ENCODE measurements at regions not wholly inside any gene's neighbourhood (a gene's known extent, or its start where the extent isn't known, plus 50 kb on each side); places are given as distances from the start of the nearest gene placed in this dataset.

DNA sequence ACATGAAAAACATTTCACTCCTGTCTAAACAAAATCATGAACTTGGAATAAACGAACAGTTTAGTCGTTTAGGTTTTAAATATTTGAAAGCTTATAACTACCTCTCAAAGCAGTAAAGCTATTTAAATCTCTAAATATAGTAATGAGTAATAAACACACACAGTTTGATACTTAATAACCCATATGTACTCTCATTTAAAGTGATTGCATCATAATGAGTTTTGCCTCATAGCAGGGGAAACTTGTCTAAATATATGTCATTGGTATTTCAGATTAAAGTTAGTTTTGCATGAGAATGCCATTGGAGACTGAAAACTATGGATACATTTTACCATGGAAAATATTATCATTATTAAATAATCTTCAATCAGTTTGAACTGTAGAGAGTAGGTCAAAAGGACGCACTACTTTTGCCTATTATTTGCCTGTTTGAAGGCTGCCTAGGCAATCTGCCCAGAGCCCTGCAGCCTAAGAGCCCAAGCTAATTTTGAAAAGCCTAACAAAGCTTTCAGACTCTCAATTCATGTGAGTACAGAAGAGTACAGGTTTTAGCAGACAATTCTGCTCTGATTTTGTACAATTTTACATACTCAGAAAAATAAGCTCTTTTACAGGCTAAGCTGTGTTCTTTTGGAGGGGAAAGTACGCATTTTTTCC, 632.8 kb downstream of the HACE1 start:
- Histone ChIP-seq H3K27me3 (ENCODE audit: insufficient read depth, low read depth, low read length) (no peaks in the 10 kb centered on the region), H2AFZ (ENCODE audit: low read depth, low read length) (no peak overlapping the region), H4K20me1 (ENCODE audit: insufficient read depth) (no peaks in the 10 kb centered on the region), H3K4me2 (ENCODE audit: low read length) (no peak overlapping the region), H3K9ac (ENCODE audit: low read length) (no peak overlapping the region), H3K36me3 (ENCODE audit: insufficient read depth, low read length) (no peaks in the 10 kb centered on the region), H3K4me3 (ENCODE audit: low read length) (no peak overlapping the region), H3K79me2 (replicated peaks; ENCODE audit: insufficient read depth, low read length) (no peaks in the 10 kb centered on the region), H3F3A (ENCODE audit: insufficient read depth, low read length, poor library complexity, severe bottlenecking) (no peaks in the 10 kb centered on the region), H3K27ac (ENCODE audit: low read length) (no peak overlapping the region), H3K9me3 (ENCODE audit: low read length) (no peaks in the 10 kb centered on the region), H3K9me2 (ENCODE audit: insufficient read depth, low read length) (no peaks in the 10 kb centered on the region)
- TF ChIP-seq POLR2AphosphoS5 (IDR thresholded peaks at IDR 0.05) (no peak), EZH2 (IDR thresholded peaks at IDR 0.05; ENCODE audit: borderline replicate concordance, insufficient read depth, low read length, poor library complexity, severe bottlenecking) (no peak), RAD21 (conservative IDR thresholded peaks at IDR 0.05) (no peak), MXI1 (conservative IDR thresholded peaks at IDR 0.05; ENCODE audit: poor library complexity, severe bottlenecking) (no peak), TAF1 (IDR thresholded peaks at IDR 0.05; ENCODE audit: low read depth) (no peak), EP300 (conservative IDR thresholded peaks at IDR 0.05; ENCODE audit: poor library complexity, severe bottlenecking) (no peak), SMC3 (conservative IDR thresholded peaks at IDR 0.05; ENCODE audit: poor library complexity) (no peak)
- TF ChIP-seq, protein P1, sequence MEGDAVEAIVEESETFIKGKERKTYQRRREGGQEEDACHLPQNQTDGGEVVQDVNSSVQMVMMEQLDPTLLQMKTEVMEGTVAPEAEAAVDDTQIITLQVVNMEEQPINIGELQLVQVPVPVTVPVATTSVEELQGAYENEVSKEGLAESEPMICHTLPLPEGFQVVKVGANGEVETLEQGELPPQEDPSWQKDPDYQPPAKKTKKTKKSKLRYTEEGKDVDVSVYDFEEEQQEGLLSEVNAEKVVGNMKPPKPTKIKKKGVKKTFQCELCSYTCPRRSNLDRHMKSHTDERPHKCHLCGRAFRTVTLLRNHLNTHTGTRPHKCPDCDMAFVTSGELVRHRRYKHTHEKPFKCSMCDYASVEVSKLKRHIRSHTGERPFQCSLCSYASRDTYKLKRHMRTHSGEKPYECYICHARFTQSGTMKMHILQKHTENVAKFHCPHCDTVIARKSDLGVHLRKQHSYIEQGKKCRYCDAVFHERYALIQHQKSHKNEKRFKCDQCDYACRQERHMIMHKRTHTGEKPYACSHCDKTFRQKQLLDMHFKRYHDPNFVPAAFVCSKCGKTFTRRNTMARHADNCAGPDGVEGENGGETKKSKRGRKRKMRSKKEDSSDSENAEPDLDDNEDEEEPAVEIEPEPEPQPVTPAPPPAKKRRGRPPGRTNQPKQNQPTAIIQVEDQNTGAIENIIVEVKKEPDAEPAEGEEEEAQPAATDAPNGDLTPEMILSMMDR (IDR thresholded peaks at IDR 0.05; ENCODE audit: poor library complexity, severe bottlenecking), result no peak
- TF ChIP-seq, protein P2, sequence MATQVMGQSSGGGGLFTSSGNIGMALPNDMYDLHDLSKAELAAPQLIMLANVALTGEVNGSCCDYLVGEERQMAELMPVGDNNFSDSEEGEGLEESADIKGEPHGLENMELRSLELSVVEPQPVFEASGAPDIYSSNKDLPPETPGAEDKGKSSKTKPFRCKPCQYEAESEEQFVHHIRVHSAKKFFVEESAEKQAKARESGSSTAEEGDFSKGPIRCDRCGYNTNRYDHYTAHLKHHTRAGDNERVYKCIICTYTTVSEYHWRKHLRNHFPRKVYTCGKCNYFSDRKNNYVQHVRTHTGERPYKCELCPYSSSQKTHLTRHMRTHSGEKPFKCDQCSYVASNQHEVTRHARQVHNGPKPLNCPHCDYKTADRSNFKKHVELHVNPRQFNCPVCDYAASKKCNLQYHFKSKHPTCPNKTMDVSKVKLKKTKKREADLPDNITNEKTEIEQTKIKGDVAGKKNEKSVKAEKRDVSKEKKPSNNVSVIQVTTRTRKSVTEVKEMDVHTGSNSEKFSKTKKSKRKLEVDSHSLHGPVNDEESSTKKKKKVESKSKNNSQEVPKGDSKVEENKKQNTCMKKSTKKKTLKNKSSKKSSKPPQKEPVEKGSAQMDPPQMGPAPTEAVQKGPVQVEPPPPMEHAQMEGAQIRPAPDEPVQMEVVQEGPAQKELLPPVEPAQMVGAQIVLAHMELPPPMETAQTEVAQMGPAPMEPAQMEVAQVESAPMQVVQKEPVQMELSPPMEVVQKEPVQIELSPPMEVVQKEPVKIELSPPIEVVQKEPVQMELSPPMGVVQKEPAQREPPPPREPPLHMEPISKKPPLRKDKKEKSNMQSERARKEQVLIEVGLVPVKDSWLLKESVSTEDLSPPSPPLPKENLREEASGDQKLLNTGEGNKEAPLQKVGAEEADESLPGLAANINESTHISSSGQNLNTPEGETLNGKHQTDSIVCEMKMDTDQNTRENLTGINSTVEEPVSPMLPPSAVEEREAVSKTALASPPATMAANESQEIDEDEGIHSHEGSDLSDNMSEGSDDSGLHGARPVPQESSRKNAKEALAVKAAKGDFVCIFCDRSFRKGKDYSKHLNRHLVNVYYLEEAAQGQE (IDR thresholded peaks at IDR 0.05; ENCODE audit: borderline replicate concordance), result no peak

DNA sequence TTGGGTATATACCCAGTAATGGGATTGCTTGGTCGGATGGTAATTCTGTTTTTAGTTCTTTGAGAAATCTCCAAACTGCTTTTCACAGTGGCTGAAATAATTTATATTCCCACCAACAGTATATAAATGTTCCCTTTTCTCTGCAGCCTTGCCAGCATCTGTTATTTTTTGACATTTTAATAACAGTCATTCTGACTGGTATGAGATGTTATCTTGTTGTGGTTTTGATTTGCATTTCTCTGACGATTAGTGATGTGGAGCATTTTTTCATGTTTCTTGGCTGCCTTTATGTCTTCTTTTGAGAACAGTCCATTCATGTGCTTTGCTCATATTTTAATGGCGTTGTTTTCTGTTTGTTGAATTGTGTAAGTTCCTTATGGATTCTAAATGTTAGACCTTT, 641.6 kb downstream of the HACE1 start:
- TF ChIP-seq RAD21 (conservative IDR thresholded peaks at IDR 0.05), result no peak
- no peak for TF ChIP-seq POLR2AphosphoS5 (IDR thresholded peaks at IDR 0.05)
- no peak for TF ChIP-seq EZH2 (IDR thresholded peaks at IDR 0.05; ENCODE audit: borderline replicate concordance, insufficient read depth, low read length, poor library complexity, severe bottlenecking)
- TF ChIP-seq EP300 (conservative IDR thresholded peaks at IDR 0.05; ENCODE audit: poor library complexity, severe bottlenecking), result no peak
- no peak for TF ChIP-seq TAF1 (IDR thresholded peaks at IDR 0.05; ENCODE audit: low read depth)
- TF ChIP-seq, protein P2 (IDR thresholded peaks at IDR 0.05; ENCODE audit: borderline replicate concordance), result no peak
- TF ChIP-seq SMC3 (conservative IDR thresholded peaks at IDR 0.05; ENCODE audit: poor library complexity), result no peak
- no peak for TF ChIP-seq MXI1 (conservative IDR thresholded peaks at IDR 0.05; ENCODE audit: poor library complexity, severe bottlenecking)
- TF ChIP-seq, protein P1 (IDR thresholded peaks at IDR 0.05; ENCODE audit: poor library complexity, severe bottlenecking), result no peak
- Histone ChIP-seq H3K79me2 (replicated peaks; ENCODE audit: insufficient read depth, low read length) (no peaks in the 10 kb centered on the region), H3F3A (ENCODE audit: insufficient read depth, low read length, poor library complexity, severe bottlenecking) (no peaks in the 10 kb centered on the region), H3K9me3 (ENCODE audit: low read length) (no peaks in the 10 kb centered on the region), H3K9me2 (ENCODE audit: insufficient read depth, low read length) (no peaks in the 10 kb centered on the region), H3K4me3 (ENCODE audit: low read length) (no peak overlapping the region), H3K36me3 (ENCODE audit: insufficient read depth, low read length) (no peaks in the 10 kb centered on the region), H4K20me1 (ENCODE audit: insufficient read depth) (no peaks in the 10 kb centered on the region), H3K9ac (ENCODE audit: low read length) (no peak overlapping the region), H3K4me2 (ENCODE audit: low read length) (no peak overlapping the region), H3K27me3 (ENCODE audit: insufficient read depth, low read depth, low read length) (no peaks in the 10 kb centered on the region), H3K27ac (ENCODE audit: low read length) (no peak overlapping the region), H2AFZ (ENCODE audit: low read depth, low read length) (no peak overlapping the region)
